ENCODE measurements at regions not wholly inside any gene's neighbourhood (a gene's known extent, or its start where the extent isn't known, plus 50 kb on each side); places are given as distances from the start of the nearest gene placed in this dataset.

DNA sequence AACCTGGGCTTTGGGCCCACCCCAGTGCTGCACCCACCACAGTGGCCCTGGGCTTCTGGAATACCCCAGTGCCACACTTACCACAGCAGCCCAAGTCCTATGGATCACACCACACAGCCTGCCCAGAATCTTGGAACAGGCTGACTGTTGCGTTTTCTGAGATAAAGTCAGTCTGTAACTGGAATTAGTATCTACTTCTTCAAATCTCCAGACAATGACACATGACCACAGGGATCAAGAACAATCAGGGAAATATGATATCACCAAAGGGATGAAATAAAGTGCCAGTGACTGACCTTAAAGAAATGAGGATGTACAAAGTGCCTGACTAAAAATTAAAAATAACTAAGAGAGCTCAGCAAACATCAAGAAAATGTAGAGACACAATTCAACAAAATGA, 239.7 kb upstream of the PLD5 start (continued):
- TF ChIP-seq CHD7 (IDR thresholded peaks at IDR 0.05; ENCODE audit: insufficient replicate concordance, low read length) (no peak), SUZ12 (IDR thresholded peaks at IDR 0.05; ENCODE audit: low read length) (no peak), MAX (IDR thresholded peaks at IDR 0.05) (no peak), SIN3A (conservative IDR thresholded peaks at IDR 0.05 in 1 of 2, IDR thresholded peaks at IDR 0.05 in 1 of 2; ENCODE audit: low read depth in 1 of 2, low read length in 2 of 2) (no peak), EZH2 (IDR thresholded peaks at IDR 0.05; ENCODE audit: low read depth, low read length, severe bottlenecking) (no peak), RXRA (IDR thresholded peaks at IDR 0.05; ENCODE audit: insufficient read depth, low read depth, low read length) (no peak), TAF1 (IDR thresholded peaks at IDR 0.05; ENCODE audit: low read depth, low read length) (no peak)
